ENCODE measurements at regions not wholly inside any gene's neighbourhood (a gene's known extent, or its start where the extent isn't known, plus 50 kb on each side); places are given as distances from the start of the nearest gene placed in this dataset.

GRCh38 chr2:121132054-121132761 lies 152.8 kb downstream of the TFCP2L1 start:
- Histone ChIP-seq H3K4me1 (ENCODE audit: control insufficient read depth in 2 of 2, insufficient read depth in 2 of 2, low read length in 2 of 2) (no peaks in the 10 kb centered on the region), H3K27me3 (ENCODE audit: control insufficient read depth in 2 of 2, insufficient read depth in 1 of 2, low read length in 1 of 2) (no peaks in the 10 kb centered on the region), H3K9me3 (ENCODE audit: control insufficient read depth in 2 of 2, insufficient read depth in 1 of 2, low read length in 1 of 2) (no peaks in the 10 kb centered on the region), H3K4me3 (ENCODE audit: low read length in 2 of 2) (no peak overlapping the region), H3K36me3 (ENCODE audit: control insufficient read depth in 2 of 2, insufficient read depth in 2 of 2, low read length in 1 of 2) (no peaks in the 10 kb centered on the region), H3K27ac (ENCODE audit: low read depth in 1 of 2, low read length in 1 of 2) (no peak overlapping the region)
- 86% methylated on average over 15 of the region's 15 CpGs for WGBS
- DNase-seq (ENCODE audit: low read depth in 6 of 9, low spot score in 9 of 9): no peak

DNA sequence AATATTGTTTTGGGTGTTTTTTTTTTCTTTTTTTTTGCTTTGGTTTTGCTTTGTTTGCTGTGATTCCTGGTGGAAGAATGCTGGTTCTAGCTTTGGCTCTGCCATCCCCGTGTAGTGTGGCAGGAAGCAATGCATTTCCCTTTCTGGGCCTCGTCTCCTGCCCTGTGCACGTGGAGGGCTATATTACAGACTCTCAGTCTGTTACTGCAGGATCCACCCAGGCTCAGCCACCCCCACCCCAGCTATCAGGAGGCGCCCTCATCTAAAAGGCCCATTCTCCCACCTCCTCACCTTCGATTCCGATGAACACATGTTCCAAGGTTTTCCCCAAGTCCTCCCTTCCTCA lies 152.3 kb downstream of the TFCP2L1 start:
- no peaks in the 10 kb centered on the region for H3K36me3 ChIP-seq (ENCODE audit: control insufficient read depth in 2 of 2, insufficient read depth in 2 of 2, low read length in 1 of 2)
- H3K27me3 ChIP-seq (ENCODE audit: control insufficient read depth in 2 of 2, insufficient read depth in 1 of 2, low read length in 1 of 2): no peaks in the 10 kb centered on the region
- no peak overlapping the region for H3K4me3 ChIP-seq (ENCODE audit: low read length in 2 of 2)
- H3K9me3 ChIP-seq (ENCODE audit: control insufficient read depth in 2 of 2, insufficient read depth in 1 of 2, low read length in 1 of 2): no peaks in the 10 kb centered on the region
- no peak overlapping the region for H3K27ac ChIP-seq (ENCODE audit: low read depth in 1 of 2, low read length in 1 of 2)
- 50% methylated on average over 6 of the region's 6 CpGs for WGBS
- no peak for DNase-seq (ENCODE audit: low read depth in 6 of 9, low spot score in 9 of 9)
- H3K4me1 ChIP-seq (ENCODE audit: control insufficient read depth in 2 of 2, insufficient read depth in 2 of 2, low read length in 2 of 2): no peaks in the 10 kb centered on the region

DNA sequence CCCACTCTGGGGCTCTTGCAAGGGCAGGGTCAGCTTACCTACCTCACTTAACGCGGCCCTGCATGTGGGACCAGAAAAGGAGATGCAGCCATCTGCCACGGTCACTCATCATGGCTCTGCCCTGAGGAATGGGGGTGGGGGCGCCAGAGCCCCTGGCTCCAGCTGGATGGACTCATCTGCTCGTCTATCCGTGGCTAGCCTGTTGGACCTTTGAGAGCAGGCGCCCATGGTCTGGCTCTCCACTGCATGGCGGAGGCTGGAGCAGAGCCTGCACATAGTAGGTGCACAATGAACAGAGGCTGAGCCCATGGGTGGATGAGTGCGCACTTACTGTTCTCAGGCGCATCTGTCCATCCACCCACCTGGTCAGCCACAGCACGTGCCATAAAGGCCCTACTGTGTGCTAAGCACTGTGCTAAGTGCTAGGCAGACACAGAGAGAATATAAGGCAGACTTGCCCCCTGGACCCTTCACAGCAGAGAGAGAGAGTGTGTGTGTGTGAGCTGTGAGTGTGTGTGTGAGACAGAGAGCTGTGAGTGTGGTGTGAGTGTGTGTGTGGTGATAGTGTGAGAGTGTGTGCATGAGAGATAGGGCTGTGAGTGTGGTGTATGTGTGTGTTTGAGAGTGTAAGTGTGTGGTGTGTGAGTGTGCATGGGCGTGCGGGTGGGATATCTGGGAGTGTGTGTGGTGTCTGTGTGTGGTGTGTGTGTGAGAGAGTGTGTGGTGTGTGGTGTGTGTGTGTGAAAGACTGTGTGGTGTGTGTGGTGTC lies 151.3 kb downstream of the TFCP2L1 start:
- H3K4me3 ChIP-seq (ENCODE audit: low read length in 2 of 2): no peak overlapping the region
- H3K4me1 ChIP-seq (ENCODE audit: control insufficient read depth in 2 of 2, insufficient read depth in 2 of 2, low read length in 2 of 2): no peaks in the 10 kb centered on the region
- H3K36me3 ChIP-seq (ENCODE audit: control insufficient read depth in 2 of 2, insufficient read depth in 2 of 2, low read length in 1 of 2): no peaks in the 10 kb centered on the region
- no peaks in the 10 kb centered on the region for H3K9me3 ChIP-seq (ENCODE audit: control insufficient read depth in 2 of 2, insufficient read depth in 1 of 2, low read length in 1 of 2)
- no peaks in the 10 kb centered on the region for H3K27me3 ChIP-seq (ENCODE audit: control insufficient read depth in 2 of 2, insufficient read depth in 1 of 2, low read length in 1 of 2)
- 97% methylated on average over 13 of the region's 13 CpGs for WGBS
- H3K27ac ChIP-seq (ENCODE audit: low read depth in 1 of 2, low read length in 1 of 2): no peak overlapping the region
- DNase-seq (ENCODE audit: low read depth in 6 of 9, low spot score in 9 of 9): no peak

GRCh38 chr2:121134728-121135127 lies 150.3 kb downstream of the TFCP2L1 start:
- no peaks in the 10 kb centered on the region for H3K36me3 ChIP-seq (ENCODE audit: control insufficient read depth in 2 of 2, insufficient read depth in 2 of 2, low read length in 1 of 2)
- DNase-seq (ENCODE audit: low read depth in 6 of 9, low spot score in 9 of 9): no peak
- 96% methylated on average over 8 of the region's 8 CpGs for WGBS
- no peak overlapping the region for H3K4me3 ChIP-seq (ENCODE audit: low read length in 2 of 2)
- no peaks in the 10 kb centered on the region for H3K27me3 ChIP-seq (ENCODE audit: control insufficient read depth in 2 of 2, insufficient read depth in 1 of 2, low read length in 1 of 2)
- no peak overlapping the region for H3K27ac ChIP-seq (ENCODE audit: low read depth in 1 of 2, low read length in 1 of 2)
- H3K4me1 ChIP-seq (ENCODE audit: control insufficient read depth in 2 of 2, insufficient read depth in 2 of 2, low read length in 2 of 2): no peaks in the 10 kb centered on the region
- H3K9me3 ChIP-seq (ENCODE audit: control insufficient read depth in 2 of 2, insufficient read depth in 1 of 2, low read length in 1 of 2): no peaks in the 10 kb centered on the region

DNA sequence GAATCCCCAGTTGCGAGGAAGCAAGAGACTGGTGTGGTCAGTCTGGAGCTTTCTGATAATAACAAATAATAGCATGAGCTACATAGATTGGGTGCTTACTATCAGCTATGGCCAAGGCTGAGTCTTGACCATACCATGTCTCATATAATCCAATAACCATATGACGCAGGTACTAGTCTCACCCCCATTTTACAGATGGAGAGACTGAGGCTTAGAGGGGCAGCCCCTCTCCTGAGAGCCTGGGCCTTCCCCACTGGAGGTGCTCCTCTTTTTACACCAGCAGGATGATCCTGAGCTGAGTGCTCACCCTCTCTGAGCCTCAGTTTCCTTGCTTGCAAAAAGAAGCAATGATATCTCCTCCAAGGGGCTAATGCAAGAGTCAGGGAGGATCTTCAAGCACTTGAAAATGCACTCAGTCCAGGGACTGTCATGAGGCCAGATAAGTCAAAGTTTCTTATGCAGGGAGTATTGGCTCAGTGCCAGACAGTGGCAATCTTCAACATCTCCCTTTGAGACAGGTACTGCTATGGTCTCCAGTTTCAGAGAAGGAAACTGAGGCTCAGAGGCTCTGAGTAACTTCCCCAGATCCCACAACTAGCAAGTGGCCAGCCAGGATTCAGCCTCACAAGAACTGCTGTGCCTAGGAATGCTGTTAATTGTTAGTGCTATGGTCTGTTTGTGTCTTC lies 149.7 kb downstream of the TFCP2L1 start:
- Histone ChIP-seq H3K27me3 (ENCODE audit: control insufficient read depth in 2 of 2, insufficient read depth in 1 of 2, low read length in 1 of 2) (no peaks in the 10 kb centered on the region), H3K4me1 (ENCODE audit: control insufficient read depth in 2 of 2, insufficient read depth in 2 of 2, low read length in 2 of 2) (no peaks in the 10 kb centered on the region)
- no peak for DNase-seq (ENCODE audit: low read depth in 6 of 9, low spot score in 9 of 9)

DNA sequence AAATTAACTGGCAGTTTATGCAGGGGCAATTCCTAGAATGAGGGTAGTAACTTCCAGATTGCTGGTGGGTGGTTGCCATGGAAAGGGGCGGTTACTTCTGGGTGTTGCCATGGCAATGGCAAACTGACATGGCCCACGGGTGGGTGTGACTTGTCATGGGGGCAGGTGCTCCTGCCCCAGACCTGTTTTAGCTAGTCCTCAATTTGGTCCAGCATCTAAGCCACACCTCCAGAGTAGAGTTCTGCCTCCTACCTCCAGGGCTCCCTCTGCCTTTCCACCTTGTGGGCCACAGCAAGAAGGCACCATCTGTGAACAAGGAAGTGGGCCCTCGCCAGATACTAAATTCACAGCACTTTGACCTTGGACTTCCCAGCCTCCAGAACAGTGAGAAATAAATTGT lies 148.7 kb downstream of the TFCP2L1 start:
- WGBS: 93% methylated on average over 3 of the region's 3 CpGs
- H3K9me3 ChIP-seq (ENCODE audit: control insufficient read depth in 2 of 2, insufficient read depth in 1 of 2, low read length in 1 of 2): no peaks in the 10 kb centered on the region
- no peak overlapping the region for H3K4me3 ChIP-seq (ENCODE audit: low read length in 2 of 2)
- H3K27ac ChIP-seq (ENCODE audit: low read depth in 1 of 2, low read length in 1 of 2): no peak overlapping the region
- no peaks in the 10 kb centered on the region for H3K4me1 ChIP-seq (ENCODE audit: control insufficient read depth in 2 of 2, insufficient read depth in 2 of 2, low read length in 2 of 2)
- H3K27me3 ChIP-seq (ENCODE audit: control insufficient read depth in 2 of 2, insufficient read depth in 1 of 2, low read length in 1 of 2): no peaks in the 10 kb centered on the region
- no peak for DNase-seq (ENCODE audit: low read depth in 6 of 9, low spot score in 9 of 9)
- no peaks in the 10 kb centered on the region for H3K36me3 ChIP-seq (ENCODE audit: control insufficient read depth in 2 of 2, insufficient read depth in 2 of 2, low read length in 1 of 2)

More for the DNA sequence above, 149.7 kb downstream of the TFCP2L1 start:
- Histone ChIP-seq H3K4me3 (ENCODE audit: low read length in 2 of 2) (no peak overlapping the region), H3K27ac (ENCODE audit: low read depth in 1 of 2, low read length in 1 of 2) (no peak overlapping the region), H3K9me3 (ENCODE audit: control insufficient read depth in 2 of 2, insufficient read depth in 1 of 2, low read length in 1 of 2) (no peaks in the 10 kb centered on the region), H3K36me3 (ENCODE audit: control insufficient read depth in 2 of 2, insufficient read depth in 2 of 2, low read length in 1 of 2) (no peaks in the 10 kb centered on the region)
- 51% methylated on average over 2 of the region's 2 CpGs for WGBS

DNA sequence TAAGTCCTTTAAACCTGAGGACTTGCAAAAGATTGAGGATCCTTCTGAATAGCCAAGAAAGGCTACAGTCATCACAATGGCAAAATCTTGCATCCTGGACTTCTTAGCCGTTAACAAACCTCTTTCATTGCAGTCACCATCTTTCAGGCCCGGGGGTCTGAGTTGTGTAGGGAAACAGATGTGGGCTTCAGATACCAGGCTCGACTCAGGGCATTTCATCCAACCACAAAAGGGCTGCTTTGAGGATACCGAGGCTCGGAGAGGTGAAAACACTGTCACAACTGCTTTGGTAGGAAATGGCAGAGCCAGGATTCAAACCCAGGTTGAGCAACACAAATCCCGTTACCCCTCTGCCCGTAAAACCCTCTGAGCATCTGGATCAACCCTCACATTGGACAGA lies 147.4 kb downstream of the TFCP2L1 start:
- H3K4me3 ChIP-seq (ENCODE audit: low read length in 2 of 2): no peak overlapping the region
- H3K4me1 ChIP-seq (ENCODE audit: control insufficient read depth in 2 of 2, insufficient read depth in 2 of 2, low read length in 2 of 2): no peaks in the 10 kb centered on the region
- WGBS: 67% methylated on average over 7 of the region's 7 CpGs
- H3K27ac ChIP-seq (ENCODE audit: low read depth in 1 of 2, low read length in 1 of 2): no peak overlapping the region
- no peaks in the 10 kb centered on the region for H3K36me3 ChIP-seq (ENCODE audit: control insufficient read depth in 2 of 2, insufficient read depth in 2 of 2, low read length in 1 of 2)
- no peaks in the 10 kb centered on the region for H3K27me3 ChIP-seq (ENCODE audit: control insufficient read depth in 2 of 2, insufficient read depth in 1 of 2, low read length in 1 of 2)
- no peaks in the 10 kb centered on the region for H3K9me3 ChIP-seq (ENCODE audit: control insufficient read depth in 2 of 2, insufficient read depth in 1 of 2, low read length in 1 of 2)
- peak in 1 of 9 donors; percentile 18 for DNase-seq (ENCODE audit: low read depth in 6 of 9, low spot score in 9 of 9)

GRCh38 chr2:121140734-121141133 lies 144.3 kb downstream of the TFCP2L1 start:
- no peaks in the 10 kb centered on the region for H3K4me1 ChIP-seq (ENCODE audit: control insufficient read depth in 2 of 2, insufficient read depth in 2 of 2, low read length in 2 of 2)
- no peaks in the 10 kb centered on the region for H3K36me3 ChIP-seq (ENCODE audit: control insufficient read depth in 2 of 2, insufficient read depth in 2 of 2, low read length in 1 of 2)
- H3K9me3 ChIP-seq (ENCODE audit: control insufficient read depth in 2 of 2, insufficient read depth in 1 of 2, low read length in 1 of 2): no peaks in the 10 kb centered on the region
- DNase-seq (ENCODE audit: low read depth in 6 of 9, low spot score in 9 of 9): no peak
- 95% methylated on average over 3 of the region's 3 CpGs for WGBS
- no peaks in the 10 kb centered on the region for H3K27me3 ChIP-seq (ENCODE audit: control insufficient read depth in 2 of 2, insufficient read depth in 1 of 2, low read length in 1 of 2)
- H3K27ac ChIP-seq (ENCODE audit: low read depth in 1 of 2, low read length in 1 of 2): no peak overlapping the region
- H3K4me3 ChIP-seq (ENCODE audit: low read length in 2 of 2): no peak overlapping the region

DNA sequence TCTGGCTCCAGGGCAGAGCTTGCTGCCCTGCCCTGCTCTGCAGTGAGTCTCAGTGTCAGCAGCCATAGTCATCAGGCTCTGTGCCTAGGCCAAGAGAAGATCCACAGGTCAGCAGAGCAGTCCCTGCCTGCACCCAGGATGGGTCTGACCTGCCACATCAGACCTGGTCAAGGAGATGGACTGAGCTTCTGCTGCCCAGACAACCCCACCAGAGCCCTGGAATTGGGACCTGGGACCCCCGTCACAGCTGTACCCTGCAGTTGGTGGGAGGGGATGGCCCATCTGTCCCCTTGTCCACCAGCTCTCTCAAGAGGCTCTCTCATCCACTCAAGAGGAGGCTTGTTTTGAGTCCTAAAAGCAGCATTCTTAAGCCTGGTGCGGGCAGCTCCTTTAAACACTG lies 142.6 kb downstream of the TFCP2L1 start:
- H3K36me3 ChIP-seq (ENCODE audit: control insufficient read depth in 2 of 2, insufficient read depth in 2 of 2, low read length in 1 of 2): no peaks in the 10 kb centered on the region
- H3K27me3 ChIP-seq (ENCODE audit: control insufficient read depth in 2 of 2, insufficient read depth in 1 of 2, low read length in 1 of 2): no peaks in the 10 kb centered on the region
- no peak overlapping the region for H3K27ac ChIP-seq (ENCODE audit: low read depth in 1 of 2, low read length in 1 of 2)
- 97% methylated on average over 2 of the region's 2 CpGs for WGBS
- H3K4me1 ChIP-seq (ENCODE audit: control insufficient read depth in 2 of 2, insufficient read depth in 2 of 2, low read length in 2 of 2): no peaks in the 10 kb centered on the region
- no peak overlapping the region for H3K4me3 ChIP-seq (ENCODE audit: low read length in 2 of 2)
- no peaks in the 10 kb centered on the region for H3K9me3 ChIP-seq (ENCODE audit: control insufficient read depth in 2 of 2, insufficient read depth in 1 of 2, low read length in 1 of 2)
- DNase-seq (ENCODE audit: low read depth in 6 of 9, low spot score in 9 of 9): no peak

Measured in thymus (tissue), 11 donors.